Neural progenitor cell (in vitro differentiated cells): ENCODE measurements at regions not wholly inside any gene's neighbourhood (a gene's known extent, or its start where the extent isn't known, plus 50 kb on each side); places are given as distances from the start of the nearest gene placed in this dataset.

Experiments
- EZH2 ChIP-seq: fragments of 200-600 bp; sonication (generic); IDR thresholded peaks from 2 replicates; pipeline ENCODE4 v1.6.1; 2017; ENCODE audit warnings: antibody characterized with exemption, mild to moderate bottlenecking, moderate library complexity
- TF ChIP-seq, protein P1 (sequence below): fragments of 200-600 bp; sonication (generic); IDR thresholded peaks from 2 replicates; pipeline ENCODE4 v1.5.1; 2017; ENCODE audit warnings: antibody characterized with exemption, mild to moderate bottlenecking

DNA sequence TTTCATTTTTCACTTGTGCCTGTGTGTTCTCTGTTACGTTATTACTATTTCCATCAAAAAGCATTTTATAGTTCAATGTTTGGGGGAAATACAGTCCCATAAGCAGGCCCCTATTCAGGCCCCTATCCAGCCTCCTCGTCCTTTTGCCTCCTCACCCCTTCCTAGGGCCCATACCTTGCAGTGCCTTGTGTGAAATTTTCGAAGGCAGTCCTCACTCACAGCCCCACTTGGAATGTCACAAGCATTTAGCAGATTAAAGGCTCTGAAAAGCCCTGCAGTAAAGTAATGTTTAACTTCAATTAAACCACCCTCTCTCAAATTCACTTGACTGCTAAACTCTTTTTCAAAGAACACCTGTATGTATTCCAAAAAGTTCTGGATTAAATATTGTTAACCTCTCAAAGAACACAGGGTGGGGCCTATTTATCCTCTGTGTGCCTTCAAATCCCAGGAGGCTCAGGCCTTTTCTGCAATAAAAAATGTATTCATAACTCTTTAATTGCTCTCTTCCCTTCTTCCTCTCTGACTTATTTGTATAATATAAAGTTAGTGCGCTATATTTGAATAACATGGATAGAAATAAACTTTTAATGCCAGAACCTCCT lies 202.5 kb downstream of the FOXA2 start:
- TF ChIP-seq, protein P1, sequence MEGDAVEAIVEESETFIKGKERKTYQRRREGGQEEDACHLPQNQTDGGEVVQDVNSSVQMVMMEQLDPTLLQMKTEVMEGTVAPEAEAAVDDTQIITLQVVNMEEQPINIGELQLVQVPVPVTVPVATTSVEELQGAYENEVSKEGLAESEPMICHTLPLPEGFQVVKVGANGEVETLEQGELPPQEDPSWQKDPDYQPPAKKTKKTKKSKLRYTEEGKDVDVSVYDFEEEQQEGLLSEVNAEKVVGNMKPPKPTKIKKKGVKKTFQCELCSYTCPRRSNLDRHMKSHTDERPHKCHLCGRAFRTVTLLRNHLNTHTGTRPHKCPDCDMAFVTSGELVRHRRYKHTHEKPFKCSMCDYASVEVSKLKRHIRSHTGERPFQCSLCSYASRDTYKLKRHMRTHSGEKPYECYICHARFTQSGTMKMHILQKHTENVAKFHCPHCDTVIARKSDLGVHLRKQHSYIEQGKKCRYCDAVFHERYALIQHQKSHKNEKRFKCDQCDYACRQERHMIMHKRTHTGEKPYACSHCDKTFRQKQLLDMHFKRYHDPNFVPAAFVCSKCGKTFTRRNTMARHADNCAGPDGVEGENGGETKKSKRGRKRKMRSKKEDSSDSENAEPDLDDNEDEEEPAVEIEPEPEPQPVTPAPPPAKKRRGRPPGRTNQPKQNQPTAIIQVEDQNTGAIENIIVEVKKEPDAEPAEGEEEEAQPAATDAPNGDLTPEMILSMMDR = no peak
- TF ChIP-seq EZH2 = no peak
